ENCODE measurements at regions not wholly inside any gene's neighbourhood (a gene's known extent, or its start where the extent isn't known, plus 50 kb on each side); places are given as distances from the start of the nearest gene placed in this dataset.

DNA sequence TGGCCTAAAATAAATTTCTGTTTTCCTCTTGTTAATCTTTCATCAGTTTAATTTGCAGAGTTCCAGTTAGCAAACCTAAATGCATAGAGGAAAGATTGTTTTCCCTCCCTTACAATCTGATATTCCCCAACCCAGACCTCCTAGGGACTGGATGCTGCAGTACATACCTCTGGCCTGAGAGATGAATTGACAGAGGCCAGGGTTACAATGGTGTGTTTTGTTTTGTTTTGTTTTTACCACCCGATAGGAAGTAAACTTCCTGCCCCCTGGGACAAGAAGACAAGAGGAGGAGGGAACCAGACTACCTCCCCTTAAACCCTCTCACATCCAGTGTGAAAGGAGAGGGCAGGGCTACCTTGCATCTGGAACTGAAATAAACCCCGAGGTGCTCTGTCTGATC lies 319.0 kb downstream of the LRFN2 start:
- DNase-seq (ENCODE audit: low read depth, low spot score) = no peak

GRCh38 chr6:40265615-40266014 lies 321.5 kb downstream of the LRFN2 start:
- no peak for DNase-seq (ENCODE audit: low read depth, low spot score)

GRCh38 chr6:40263970-40264369 lies 323.2 kb downstream of the LRFN2 start:
- DNase-seq (ENCODE audit: low read depth, low spot score) = no peak

- DNase-seq (ENCODE audit: low read depth, low spot score) = no peak
Measured at GRCh38 chr6:40262363-40262762, 324.8 kb downstream of the LRFN2 start.

DNA sequence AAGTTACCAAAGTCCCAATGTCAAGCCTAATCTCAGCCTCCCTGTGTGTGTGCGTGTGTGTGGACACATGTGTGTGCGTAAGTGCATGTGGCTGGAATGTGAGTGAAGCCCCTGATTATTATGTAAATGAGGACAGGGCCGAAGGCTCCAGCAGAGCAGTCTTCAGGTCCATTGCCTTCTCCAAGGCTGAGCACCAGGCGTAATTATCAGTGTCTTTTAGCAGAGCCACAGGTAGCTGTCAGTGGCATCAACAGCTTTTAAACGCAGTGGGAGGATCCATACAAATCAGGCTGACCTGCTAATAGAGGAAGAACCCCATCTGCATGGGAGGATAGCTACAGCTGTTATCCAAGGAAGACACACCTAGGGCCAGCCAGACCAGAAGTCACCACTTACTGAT lies 324.3 kb upstream of the MOCS1 start:
- no peak for DNase-seq (ENCODE audit: low read depth, low spot score)

DNA sequence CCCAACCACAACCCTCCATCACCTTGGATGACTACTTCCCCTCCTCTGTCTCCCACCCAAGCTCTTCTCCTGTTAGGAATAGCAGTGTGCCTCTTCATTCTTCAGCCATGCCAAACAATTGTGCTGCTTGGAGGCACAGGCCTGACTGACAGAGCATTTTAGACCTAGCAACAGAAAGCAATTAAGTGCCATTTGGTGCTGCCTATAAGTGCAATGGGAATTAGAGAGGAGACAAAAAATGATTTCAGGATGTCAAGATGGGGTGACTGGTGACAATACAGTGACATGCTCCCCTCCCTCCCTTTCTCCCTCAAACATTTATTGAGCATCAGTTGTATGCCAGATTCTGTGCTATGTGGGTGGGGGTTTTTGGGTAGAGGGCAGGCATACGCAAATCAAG lies 322.6 kb upstream of the MOCS1 start:
- no peak for DNase-seq (ENCODE audit: low read depth, low spot score)

- DNase-seq (ENCODE audit: low read depth, low spot score) = no peak
Measured at GRCh38 chr6:40256224-40256623, 322.0 kb upstream of the MOCS1 start.

- DNase-seq (ENCODE audit: low read depth, low spot score) = no peak
Measured at GRCh38 chr6:40253420-40253819, 319.2 kb upstream of the MOCS1 start.

- no peak for DNase-seq (ENCODE audit: low read depth, low spot score)
Measured at GRCh38 chr6:40252531-40253258, 318.4 kb upstream of the MOCS1 start.

DNA sequence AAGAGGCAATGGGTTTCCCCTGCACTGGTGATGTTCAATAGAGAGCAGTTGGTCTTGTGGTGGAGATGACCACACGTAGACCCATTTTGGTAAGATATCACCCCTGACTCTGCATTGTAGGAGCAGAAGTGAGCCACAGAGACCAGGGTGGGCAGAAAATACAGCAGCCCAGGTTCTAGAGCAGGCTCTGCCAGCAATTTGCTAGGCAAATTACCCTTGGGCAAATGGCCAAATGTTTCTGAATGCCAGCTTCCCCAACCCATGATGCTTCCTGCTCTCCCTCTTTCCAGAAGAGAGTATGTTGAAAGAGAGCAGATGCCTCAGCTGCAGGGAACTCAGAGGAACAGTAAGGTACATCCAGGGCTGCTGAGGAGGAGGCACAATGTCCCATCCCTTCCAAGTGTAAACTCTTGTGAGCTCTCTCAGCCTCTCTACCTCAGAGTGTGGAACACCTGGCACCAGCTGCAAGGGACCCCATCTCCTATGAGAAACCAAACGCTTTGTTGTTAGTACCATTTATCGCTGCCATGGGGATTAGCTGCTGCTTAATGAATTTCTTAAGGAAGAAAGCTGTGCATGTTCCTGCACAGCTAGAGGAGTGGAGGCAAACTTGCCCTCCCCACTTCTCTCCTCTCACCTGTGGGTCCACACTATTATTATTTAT lies 317.5 kb upstream of the MOCS1 start:
- DNase-seq (ENCODE audit: low read depth, low spot score) = no peak

- DNase-seq (ENCODE audit: low read depth, low spot score) = no peak
Measured at GRCh38 chr6:40249935-40250334, 315.7 kb upstream of the MOCS1 start.

DNA sequence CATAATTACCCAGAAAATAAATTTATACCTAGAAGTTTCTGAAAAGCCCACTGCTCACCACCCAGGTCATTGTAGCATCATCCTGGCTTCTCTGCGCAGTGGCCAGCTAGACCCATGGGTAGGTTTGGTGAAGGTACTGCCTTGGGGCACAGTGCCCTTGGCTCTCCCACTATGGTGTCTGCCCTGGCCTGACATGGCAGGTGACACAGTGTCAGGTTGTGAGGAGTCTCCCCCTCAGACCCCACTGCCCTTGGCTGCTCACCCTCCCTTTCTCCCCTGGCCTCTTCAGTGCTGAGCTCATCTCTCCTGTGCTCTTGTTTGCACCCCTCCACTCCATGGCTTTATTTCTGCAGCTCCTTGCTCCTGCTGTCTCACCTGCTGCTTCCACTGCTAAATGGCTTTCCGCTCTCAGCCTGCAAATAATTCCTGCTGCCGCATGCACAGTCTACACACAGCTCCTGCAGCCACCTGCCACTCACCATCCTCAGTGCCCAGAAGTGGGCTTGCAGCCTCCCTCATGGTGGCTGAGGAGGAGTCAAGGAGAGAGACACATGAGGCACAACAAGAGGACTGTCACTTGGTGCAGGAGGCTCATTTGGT lies 313.4 kb upstream of the MOCS1 start:
- DNase-seq (ENCODE audit: low read depth, low spot score) = no peak

DNA sequence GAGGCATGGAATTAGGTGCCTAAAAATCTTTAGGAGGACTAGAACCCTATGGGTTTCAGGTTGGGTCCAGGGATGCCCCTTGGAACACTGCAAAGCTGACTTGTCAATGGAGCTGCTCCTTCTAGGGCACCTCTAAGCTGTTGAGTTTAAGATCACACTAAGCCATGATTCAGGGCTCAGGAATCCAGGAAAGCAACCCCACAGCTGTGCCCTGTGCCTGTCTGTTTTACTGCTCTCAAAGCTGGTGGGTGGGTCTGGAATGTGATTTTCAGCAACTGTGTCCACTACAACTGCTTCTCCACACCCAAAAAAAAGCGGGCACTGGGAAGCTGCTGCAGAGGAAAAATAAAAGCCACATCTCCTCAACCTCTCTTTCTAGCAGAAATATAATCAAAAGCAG lies 310.4 kb upstream of the MOCS1 start:
- no peak for DNase-seq (ENCODE audit: low read depth, low spot score)

DNA sequence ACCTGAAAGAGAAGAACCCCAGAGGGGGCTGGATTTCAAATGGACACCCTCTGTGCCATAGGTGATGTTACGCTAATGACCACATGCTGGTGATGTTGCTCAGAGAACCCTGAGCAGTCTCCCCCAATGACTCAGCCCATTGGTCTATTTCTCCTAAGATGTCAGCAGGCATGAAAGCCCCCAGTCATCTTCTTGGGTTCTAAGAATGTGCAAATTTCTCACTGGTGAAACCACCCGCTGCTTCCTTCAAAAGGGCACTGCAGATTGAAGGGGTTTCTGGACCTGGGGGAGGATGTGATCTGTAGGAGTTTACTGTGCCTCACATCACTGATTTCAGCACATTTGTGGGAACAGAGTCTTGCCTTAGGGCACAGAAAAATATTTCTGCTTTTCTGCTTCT lies 298.4 kb upstream of the MOCS1 start:
- no peak for DNase-seq (ENCODE audit: low read depth, low spot score)

DNA sequence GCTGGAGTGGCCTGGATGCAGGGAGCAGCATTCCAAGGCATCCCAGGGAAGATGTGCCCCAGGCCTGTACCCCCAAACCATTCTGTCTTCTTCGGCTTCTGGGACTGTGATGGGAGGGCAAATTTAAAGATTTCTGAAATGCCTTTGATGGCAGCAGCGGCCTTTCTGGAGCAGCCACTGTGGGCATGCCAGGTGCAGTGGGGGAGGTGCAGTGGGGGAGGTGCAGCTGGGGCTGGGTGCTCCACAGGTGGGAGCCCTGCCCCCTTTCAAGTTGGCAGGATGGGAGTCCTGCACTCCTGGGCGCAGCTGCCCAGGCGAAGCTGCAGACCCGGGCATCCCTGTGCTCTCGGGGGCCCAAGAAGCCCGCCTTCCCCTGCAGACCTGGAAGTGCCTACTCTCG lies 293.5 kb upstream of the MOCS1 start:
- no peak for DNase-seq (ENCODE audit: low read depth, low spot score)

- DNase-seq (ENCODE audit: low read depth, low spot score) = no peak
Measured at GRCh38 chr6:40222354-40222753, 288.1 kb upstream of the MOCS1 start.

GRCh38 chr6:40219799-40220198 lies 285.5 kb upstream of the MOCS1 start:
- DNase-seq (ENCODE audit: low read depth, low spot score) = no peak

DNA sequence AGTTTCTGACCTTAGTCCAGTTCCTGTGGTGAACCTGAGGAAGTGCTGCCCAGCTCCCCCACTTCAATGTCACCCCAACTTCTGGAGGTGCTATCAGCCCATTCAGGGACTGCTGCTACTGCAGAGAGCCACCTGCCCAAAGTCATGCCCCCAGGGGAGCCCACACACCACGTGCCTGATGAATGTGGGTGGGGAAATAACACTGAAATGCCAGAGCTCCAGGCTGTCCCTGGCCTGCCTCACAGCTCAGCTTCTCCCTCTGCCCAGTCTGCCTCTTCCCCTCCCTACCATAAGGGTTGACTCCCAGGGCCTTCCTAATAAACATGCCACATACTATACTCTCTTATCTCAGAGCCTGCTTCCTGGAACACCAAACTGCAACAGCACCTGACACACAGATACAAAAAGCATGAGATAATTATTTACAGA lies 276.4 kb upstream of the MOCS1 start:
- DNase-seq (ENCODE audit: low read depth, low spot score) = no peak

DNA sequence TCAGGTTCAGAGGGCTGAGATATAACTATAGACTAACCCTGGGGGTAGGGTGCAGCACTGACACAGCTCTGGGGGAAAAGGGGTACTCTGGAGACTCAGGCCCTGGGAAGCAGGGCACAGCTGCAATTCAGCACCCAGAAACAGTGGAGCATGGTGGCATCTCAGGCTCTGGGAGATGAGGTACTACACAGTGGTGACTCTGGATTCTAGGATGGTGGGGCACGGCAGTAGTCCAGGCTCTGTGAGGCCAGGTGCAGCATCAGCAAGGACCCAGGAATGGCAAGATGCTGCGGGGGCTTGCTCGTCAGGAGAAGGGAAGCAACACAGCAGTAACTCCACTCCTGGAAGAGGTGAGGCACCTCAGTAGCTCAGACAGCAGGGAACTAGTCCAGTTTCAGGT lies 271.5 kb upstream of the MOCS1 start:
- no peak for DNase-seq (ENCODE audit: low read depth, low spot score)

GRCh38 chr6:40205004-40205403 lies 270.7 kb upstream of the MOCS1 start:
- no peak for DNase-seq (ENCODE audit: low read depth, low spot score)

GRCh38 chr6:40197371-40197770 lies 263.1 kb upstream of the MOCS1 start:
- DNase-seq (ENCODE audit: low read depth, low spot score) = no peak

DNA sequence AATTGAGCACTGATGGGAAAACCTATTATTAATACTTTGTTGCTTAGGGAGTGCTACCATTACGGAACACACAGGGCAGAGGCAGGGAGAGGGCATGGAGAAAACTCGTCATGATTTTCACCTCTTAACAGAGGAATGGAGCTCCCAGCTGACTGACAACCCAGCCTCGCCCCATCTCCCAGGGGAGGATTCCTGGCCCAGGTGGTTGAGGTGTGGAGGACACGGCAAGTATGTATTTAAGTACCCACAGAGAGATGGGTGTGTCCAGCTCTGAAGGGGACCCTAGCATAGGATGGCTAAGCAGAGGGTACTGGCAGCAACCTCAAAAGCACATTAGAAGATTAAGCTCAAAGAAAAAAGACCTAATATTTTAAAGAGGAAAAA lies 261.9 kb upstream of the MOCS1 start:
- no peak for DNase-seq (ENCODE audit: low read depth, low spot score)

- DNase-seq (ENCODE audit: low read depth, low spot score) = no peak
Measured at GRCh38 chr6:40195428-40196134, 261.3 kb upstream of the MOCS1 start.
